ENCODE measurements at regions not wholly inside any gene's neighbourhood (a gene's known extent, or its start where the extent isn't known, plus 50 kb on each side); places are given as distances from the start of the nearest gene placed in this dataset.

- TF ChIP-seq PAX5 (IDR thresholded peaks at IDR 0.05; ENCODE audit: insufficient read depth, low read length, severe bottlenecking) (no peak), POLR2A (IDR thresholded peaks at IDR 0.05; ENCODE audit: low read depth, low read length) (no peak), TAF1 (IDR thresholded peaks at IDR 0.05; ENCODE audit: low read depth, low read length) (no peak)
Observed at GRCh38 chr18:2390158-2390557, 181.1 kb downstream of the METTL4 start.

Measured in GM12891 (cell line).